SHP77 treated with DMSO at 0.1 percent for 48 hours (cell line): ENCODE measurements at regions not wholly inside any gene's neighbourhood (a gene's known extent, or its start where the extent isn't known, plus 50 kb on each side); places are given as distances from the start of the nearest gene placed in this dataset.
"Not testable (repeated sequence)": the region's sequence is repeated elsewhere in the genome, so short reads cannot be mapped to it uniquely, and the experiment has no call there.

Source experiments
- DNase-seq: peaks from one replicate; lab custom pipeline; 2025; lab: John Stamatoyannopoulos, UW

DNA sequence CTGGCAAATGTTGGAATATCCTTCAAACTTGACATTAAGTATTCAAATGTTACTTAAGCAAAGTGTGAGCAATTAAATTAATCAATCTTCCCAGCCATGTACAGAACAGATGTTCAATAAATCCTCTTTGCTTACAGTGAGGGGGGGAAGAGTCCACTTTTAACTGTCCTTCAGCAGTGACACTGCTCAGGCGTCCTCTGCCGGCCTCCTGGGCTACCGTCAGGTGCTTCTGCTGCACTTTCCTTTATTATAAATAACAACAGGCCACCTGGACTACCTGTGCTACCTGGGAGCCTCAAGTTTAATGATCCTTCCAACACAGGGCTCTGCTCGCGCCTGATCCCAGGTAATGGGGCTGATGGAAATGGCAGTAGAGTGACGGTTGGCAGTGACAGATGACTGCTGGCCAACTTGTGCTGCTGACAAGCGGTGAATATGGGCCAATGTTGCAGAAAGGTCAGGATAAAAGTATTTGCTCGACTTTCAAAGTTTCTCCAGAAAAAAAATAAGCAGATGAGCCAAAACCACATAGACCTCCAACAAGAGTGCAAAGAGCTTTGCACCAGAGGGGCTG lies 460.0 kb upstream of the ZNF507 start:
- no peak for DNase-seq

DNA sequence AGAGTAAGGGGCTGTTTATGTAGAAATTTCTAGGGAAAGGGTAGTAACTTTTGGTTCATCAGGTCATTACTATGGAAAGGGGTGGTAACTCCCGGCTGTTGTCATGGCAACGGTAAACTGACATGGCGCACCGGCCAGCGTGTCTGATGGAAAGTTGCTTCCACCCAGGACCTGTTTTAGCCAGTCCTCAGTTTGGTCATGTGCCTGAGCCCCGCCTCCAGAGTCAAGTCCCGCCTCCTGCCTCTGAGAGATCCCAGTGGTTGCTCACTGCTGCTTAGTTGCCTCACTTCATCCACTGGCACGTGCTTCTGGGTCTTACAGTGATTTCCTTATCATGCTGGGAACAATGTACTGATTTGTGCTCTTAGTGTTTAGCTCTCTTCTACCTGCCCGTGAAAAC lies 455.2 kb upstream of the ZNF507 start:
- DNase-seq = no peak

DNA sequence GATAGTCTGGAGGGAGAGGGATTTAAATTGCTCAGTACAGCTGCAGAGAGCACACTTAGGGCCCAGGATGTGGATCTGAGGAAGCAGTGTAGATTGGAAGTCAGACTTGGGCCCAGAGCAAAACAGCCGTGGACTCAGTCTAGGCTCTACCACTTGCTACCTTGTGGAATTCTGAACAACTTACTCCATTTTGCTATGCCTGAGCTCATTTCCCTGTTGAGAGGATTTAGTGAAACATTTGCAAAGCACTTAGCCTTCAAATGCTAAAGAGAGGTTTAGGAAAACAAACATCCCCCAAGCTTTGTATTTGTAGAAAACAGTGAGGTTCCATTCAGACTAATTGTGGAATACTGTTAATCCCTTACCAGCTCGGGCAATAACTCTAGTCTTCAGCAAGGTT lies 453.4 kb upstream of the ZNF507 start:
- DNase-seq = no peak

DNA sequence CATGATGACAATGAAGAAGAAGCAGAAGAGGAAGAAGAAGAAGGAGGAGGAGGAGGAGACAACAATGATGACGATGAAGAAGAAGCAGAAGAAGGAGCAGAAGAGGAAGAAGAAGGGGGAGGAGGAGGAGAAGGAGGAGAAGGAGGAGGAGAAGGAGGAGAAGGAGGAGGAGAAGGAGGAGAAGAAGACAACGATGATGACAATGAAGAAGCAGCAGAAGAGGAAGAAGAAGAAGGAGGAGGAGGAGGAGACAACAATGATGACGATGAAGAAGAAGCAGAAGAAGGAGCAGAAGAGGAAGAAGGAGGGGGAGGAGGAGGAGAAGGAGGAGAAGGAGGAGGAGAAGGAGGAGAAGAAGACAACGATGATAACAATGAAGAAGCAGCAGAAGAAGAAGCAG lies 451.9 kb upstream of the ZNF507 start:
- DNase-seq = not testable (repeated sequence)

DNA sequence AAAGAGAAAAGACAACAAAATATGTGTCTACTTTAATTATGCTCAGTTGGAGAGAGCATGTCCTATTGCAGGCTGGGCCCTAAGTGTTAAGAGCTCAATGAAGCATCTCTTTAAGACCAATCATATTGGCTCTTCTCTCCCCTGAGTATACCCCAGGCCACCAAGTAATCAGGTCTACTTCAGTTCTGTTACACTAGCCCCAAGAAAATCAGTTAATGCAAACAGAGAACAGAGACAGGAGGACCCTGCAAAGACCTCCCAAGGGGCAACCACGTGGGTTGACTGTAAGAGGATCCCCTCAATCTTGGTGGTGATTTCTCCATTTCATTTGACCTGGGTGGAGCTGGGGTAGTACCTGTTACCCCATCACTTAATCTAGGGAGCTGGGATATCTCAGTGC lies 451.0 kb upstream of the ZNF507 start:
- no peak for DNase-seq

DNA sequence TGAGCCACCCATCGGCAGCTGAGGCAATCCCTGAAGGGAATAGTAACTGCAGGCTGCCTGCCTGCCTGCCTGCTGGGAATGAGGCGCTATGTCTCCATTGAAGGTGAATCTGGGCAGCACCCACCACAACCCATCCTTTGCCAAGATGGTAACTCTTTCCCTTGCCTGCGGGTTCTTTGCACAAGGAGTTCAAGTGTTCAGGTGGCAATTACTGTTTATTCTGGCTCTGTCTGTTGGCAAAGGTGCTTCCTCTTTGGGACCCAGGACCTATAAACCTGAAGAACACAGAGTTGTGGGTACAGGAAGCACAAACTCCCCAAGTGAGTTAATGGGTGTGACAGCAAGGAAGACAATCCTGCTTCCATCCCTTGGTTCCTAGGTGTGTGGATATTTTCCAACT lies 448.1 kb upstream of the ZNF507 start:
- no peak for DNase-seq

GRCh38 chr19:31900991-31901390 lies 444.4 kb upstream of the ZNF507 start:
- DNase-seq = no peak

- DNase-seq = no peak
Measured at GRCh38 chr19:31902821-31903220, 442.6 kb upstream of the ZNF507 start.

DNA sequence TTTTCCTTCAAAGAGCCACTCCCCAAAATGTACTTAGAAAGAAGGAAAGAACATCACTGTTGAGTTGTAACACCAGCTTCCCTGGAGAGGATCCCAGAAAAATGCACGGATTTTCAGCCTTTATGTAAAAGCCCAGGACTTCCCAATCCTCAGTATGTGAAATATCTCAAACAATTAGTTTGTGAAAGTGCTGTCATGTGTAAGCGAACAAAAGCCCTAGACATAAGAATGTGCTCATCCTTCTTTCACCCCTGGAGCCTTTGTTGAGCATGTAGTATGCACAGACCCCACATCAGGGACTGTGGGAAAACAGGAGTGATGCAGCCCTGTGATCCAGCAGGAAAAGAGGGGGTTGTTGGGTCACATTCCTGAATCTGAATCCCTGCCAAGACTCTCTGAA lies 441.4 kb upstream of the ZNF507 start:
- no peak for DNase-seq

DNA sequence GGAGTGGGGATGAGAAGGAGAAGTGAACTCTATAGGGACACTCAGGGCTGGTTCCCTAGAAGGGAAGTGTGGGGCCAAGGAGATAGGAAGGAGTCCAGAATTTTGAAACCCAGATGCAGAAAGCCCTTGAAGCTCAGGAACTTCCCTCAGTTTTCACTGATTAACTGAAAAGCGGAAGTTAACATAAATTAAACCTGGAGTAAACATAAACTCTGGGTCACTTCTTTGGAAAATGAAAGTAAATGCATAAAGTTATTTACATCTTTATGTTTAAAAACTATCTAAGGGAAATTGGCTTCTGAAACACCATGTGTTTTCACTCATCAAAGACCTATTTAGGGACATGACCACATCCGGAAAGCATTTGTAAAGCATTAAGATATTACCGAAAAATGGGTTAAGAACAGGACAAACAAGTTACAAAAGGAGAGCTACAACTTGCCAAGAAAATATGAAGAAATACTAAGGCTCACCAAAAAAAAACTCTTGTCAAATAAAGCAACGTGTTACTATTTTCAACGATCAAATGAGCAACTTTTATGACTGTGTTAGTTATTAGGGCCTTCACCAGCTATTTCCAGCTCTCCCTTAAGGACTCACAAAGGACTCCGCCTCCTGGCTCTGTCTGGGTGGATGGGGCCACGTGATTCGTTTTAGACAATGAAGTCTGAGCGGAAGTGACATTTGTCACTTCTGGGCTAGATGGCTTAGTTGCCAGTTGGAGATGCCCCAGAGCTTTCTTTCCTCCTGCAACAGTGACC lies 439.1 kb upstream of the ZNF507 start:
- no peak for DNase-seq

GRCh38 chr19:31907661-31908060 lies 437.7 kb upstream of the ZNF507 start:
- no peak for DNase-seq

- no peak for DNase-seq
Measured at GRCh38 chr19:31908080-31908479, 437.3 kb upstream of the ZNF507 start.

DNA sequence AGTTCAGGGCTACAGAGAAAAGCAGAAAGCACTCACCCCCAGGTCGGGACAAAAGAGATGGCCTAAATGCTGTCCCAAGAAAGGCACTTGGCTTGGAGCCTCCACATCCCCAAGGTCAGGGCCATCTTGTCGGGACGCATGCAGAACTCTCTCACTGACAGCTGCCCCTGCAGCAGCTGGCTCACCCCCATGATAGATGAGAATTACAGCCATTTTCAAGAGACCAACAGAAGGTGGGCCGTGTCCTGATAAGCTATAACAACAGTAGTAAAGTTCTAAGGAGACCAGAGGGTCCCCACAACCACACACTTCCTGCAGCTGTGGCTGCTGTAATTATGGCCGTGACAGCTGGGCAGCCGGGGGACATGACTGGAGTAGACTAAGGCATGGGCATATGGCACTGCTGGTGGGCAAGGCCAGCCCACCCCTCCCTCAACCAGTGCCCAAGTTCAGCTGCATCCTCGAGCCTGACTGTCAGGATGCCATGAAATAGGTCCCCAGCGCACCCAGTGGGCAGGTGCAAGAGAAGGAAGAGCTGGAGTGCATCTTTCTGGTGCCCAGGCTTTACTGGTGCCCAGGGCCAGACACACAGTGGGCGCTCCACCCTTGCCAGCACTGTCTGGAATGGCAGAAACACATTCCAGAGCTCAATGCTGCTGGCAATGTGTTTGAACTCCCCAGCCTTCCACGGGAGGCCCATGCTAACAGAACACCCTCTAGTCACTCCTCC lies 436.7 kb upstream of the ZNF507 start:
- no peak for DNase-seq

DNA sequence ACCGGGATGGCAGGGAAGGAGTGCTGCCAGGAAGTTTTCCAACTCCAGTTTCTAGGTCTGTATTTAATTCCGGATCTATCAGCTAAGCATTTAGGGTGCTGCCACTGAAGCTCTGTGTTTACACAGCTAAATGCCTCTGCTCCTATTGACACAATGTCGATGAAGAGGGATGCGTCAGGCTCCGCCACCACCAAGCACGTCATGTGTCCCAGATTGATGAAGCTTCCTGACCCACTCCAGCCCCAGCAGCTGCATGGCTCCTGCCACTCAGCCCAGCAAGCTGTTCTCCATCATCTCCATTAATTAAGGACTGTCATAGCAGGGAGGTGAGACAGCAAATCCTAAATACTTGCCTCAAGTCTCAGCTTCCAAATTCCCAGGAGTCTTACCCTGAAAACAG lies 435.2 kb upstream of the ZNF507 start:
- DNase-seq = peak; percentile 43

GRCh38 chr19:31911577-31911976 lies 433.8 kb upstream of the ZNF507 start:
- DNase-seq = no peak

GRCh38 chr19:31913103-31913661 lies 432.2 kb upstream of the ZNF507 start:
- DNase-seq = peak; percentile 1

GRCh38 chr19:31930401-31930800 lies 415.0 kb upstream of the ZNF507 start:
- DNase-seq = no peak

DNA sequence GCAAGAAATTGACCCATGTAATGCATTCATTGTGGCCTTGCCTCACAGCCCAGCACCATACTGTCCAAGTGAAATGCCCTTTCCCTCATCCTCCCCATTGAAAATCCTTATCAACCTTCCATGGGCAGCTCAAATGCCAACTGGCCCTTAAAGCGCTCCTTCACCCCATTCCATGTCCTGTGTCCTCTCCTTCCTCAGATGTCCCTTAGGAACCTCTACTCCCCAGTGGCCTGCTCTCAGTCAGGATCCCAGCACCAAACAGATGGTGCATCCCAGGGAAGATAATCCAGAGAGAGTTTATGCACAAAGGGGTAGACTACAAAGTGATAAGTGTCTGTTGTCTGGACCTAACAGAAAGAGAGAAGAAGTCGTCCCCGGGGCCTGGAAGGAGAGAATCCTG lies 407.4 kb upstream of the ZNF507 start:
- DNase-seq = no peak

GRCh38 chr19:31938675-31939074 lies 406.7 kb upstream of the ZNF507 start:
- no peak for DNase-seq

DNA sequence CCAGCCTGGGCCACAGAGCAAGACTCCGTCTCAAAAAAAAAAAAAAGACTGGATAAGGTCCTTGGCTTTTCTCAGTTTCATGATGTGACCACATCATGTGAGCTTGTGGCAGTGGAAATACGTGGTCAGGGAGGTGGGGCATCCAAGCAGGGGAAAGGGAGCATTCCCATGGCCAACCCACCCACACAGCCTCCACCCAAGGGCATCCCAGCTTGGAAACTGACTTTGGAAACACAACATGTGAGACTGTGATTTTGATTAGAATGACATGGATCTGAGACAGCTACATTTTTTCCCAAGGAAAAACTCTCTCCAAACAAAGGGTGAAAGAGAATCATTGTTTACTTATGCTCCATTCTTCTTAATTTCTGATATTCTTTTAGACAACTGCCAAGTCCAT lies 405.0 kb upstream of the ZNF507 start:
- DNase-seq = no peak

- no peak for DNase-seq
Measured at GRCh38 chr19:31943191-31943661, 402.2 kb upstream of the ZNF507 start.

GRCh38 chr19:31943778-31944177 lies 401.6 kb upstream of the ZNF507 start:
- DNase-seq = no peak

DNA sequence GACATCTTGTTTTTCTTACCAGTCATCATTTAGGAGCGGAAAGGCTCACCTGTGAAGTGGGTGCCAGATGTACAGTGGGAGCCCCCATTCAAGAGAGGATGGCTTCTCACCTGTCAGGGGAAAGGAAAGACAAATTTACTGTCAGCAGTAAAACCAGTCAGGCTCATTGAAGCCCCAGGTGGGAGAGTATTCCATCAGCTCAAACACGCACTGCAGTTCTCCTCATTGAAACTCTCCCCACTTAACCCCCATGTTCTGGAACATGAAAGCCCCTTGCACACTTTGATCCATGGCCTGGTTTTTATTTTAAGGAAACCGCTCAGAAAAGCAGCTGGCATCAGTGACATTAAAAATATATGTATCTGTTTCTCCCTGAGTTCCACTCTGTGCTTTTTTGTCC lies 401.1 kb upstream of the ZNF507 start:
- no peak for DNase-seq
